HepG2 (cell line): ENCODE measurements at regions not wholly inside any gene's neighbourhood (a gene's known extent, or its start where the extent isn't known, plus 50 kb on each side); places are given as distances from the start of the nearest gene placed in this dataset.

Experiments used
- ATAC-seq: fragments of 200-7000 bp; cut with Tn5 transposase; 3 replicates; pipeline ENCODE4 v1.9.1; 2020; ENCODE audit warnings: mild to moderate bottlenecking, moderate library complexity
- BruUV-seq: library from RNA; stranded (reverse); fragments of 400-500 nt; replicated peaks from 2 replicates; lab custom pipeline; 2021; lab: Mats Ljungman, UMichigan
- CTCF ChIA-PET: fragments of 300-600 bp; formaldehyde crosslinking; extraction: SDS; loops from one replicate; lab custom pipeline; 2021; ENCODE audit warnings: low total read pairs, inconsistent platforms, low intra/inter-chr PET ratio; lab: Yijun Ruan, JAX
- POLR2A ChIA-PET: fragments of 350-600 bp; sonication (Branson Sonifier 250); formaldehyde crosslinking; loops from one replicate; lab custom pipeline; 2020; ENCODE audit warnings: antibody characterized with exemption, inconsistent platforms; lab: Yijun Ruan, JAX
- DNase-seq: peaks from one replicate; pipeline ENCODE4 v3.0.0-alpha.2; 2015; ENCODE audit warnings: low spot score
- FAIRE-seq: peaks from 3 replicates; lab custom pipeline; 2011; peaks lifted over from hg19 to GRCh38; lab: Jason Lieb, UNC
- H2AFZ ChIP-seq: one replicate; pipeline ENCODE4 v1.6.1; 2011; ENCODE audit warnings: low read length, inconsistent platforms
- H3K27ac ChIP-seq: fragments of 300-600 bp; 3 replicates; pipeline ENCODE4 v1.8.0; 2011; ENCODE audit warnings: mixed run types, mild to moderate bottlenecking, mixed read lengths, low read length, inconsistent platforms; ENCODE audit not compliant: insufficient read depth; ENCODE audit errors: extremely low read length
- H3K27me3 ChIP-seq, 2 experiments: fragments of 200-600 bp in 1 of 2; 2 replicates in 1 of 2; 3 replicates in 1 of 2; pipeline versions ENCODE4 v1.6.0 to v1.8.0; 2011; ENCODE audit warnings: low read length in 2 of 2, mild to moderate bottlenecking in 2 of 2, moderate library complexity in 2 of 2, inconsistent platforms in 1 of 2; ENCODE audit not compliant: insufficient read depth in 2 of 2, control insufficient read depth in 1 of 2
- H3K36me3 ChIP-seq, 2 experiments: fragments of 200-600 bp in 1 of 2; replicated peaks in 1 of 2; 2 replicates in 1 of 2; 3 replicates in 1 of 2; pipeline versions ENCODE4 v1.5.1 to v1.8.0; 2011; ENCODE audit warnings: low read length in 2 of 2, inconsistent platforms in 1 of 2; ENCODE audit not compliant: insufficient read depth in 2 of 2, control insufficient read depth in 1 of 2
- H3K4me1 ChIP-seq: 2 replicates; pipeline ENCODE4 v1.5.1; 2012; ENCODE audit warnings: low read length, inconsistent platforms; ENCODE audit not compliant: insufficient read depth
- H3K4me2 ChIP-seq: 2 replicates; pipeline ENCODE4 v1.6.0; 2011; ENCODE audit warnings: low read depth, low read length, inconsistent platforms
- H3K4me3 ChIP-seq, 3 experiments: fragments of 200-600 bp in 1 of 3; sonication (generic), shearing (Covaris generic) in 1 of 3; replicated peaks in 1 of 3; 2 replicates each; pipeline ENCODE4 v1.5.1; 2011 to 2016; ENCODE audit warnings: low read length in 3 of 3, inconsistent platforms in 2 of 3, low read depth in 2 of 3, mild to moderate bottlenecking in 2 of 3, control low read depth in 1 of 3, mixed read lengths in 1 of 3; ENCODE audit not compliant: insufficient read depth in 1 of 3
- H3K79me2 ChIP-seq: one replicate; pipeline ENCODE4 v1.6.1; 2011; ENCODE audit warnings: low read length, inconsistent platforms; ENCODE audit not compliant: insufficient read depth
- H3K9ac ChIP-seq: 2 replicates; pipeline ENCODE4 v1.6.0; 2011; ENCODE audit warnings: mild to moderate bottlenecking, low read depth, low read length, inconsistent platforms; ENCODE audit not compliant: insufficient read depth
- H3K9me3 ChIP-seq: 2 replicates; pipeline ENCODE4 v1.5.1; 2012; ENCODE audit warnings: mild to moderate bottlenecking, low read length
- H4K20me1 ChIP-seq: 2 replicates; pipeline ENCODE4 v1.6.0; 2011; ENCODE audit warnings: inconsistent platforms, mild to moderate bottlenecking, low read length, moderate library complexity; ENCODE audit not compliant: insufficient read depth
- ATF3 ChIP-seq: sonication (generic); formaldehyde crosslinking; IDR thresholded peaks from 2 replicates; pipeline ENCODE4 v1.4.0; 2020; ENCODE audit warnings: missing genetic modification reagents
- DZIP1 ChIP-seq: sonication (generic); formaldehyde crosslinking; IDR thresholded peaks from 2 replicates; pipeline ENCODE4 v1.5.0; 2020; ENCODE audit warnings: mild to moderate bottlenecking, missing genetic modification reagents
- FOSL2 ChIP-seq: sonication (generic); formaldehyde crosslinking; IDR thresholded peaks from 2 replicates; pipeline ENCODE4 v1.4.0; 2020; ENCODE audit warnings: missing genetic modification reagents
- KDM5A ChIP-seq: fragments of 200-600 bp; sonication (generic); IDR thresholded peaks from 2 replicates; pipeline ENCODE4 v1.7.0; 2018; ENCODE audit warnings: antibody characterized with exemption, mild to moderate bottlenecking, low read length, borderline replicate concordance
- SRSF4 ChIP-seq: fragments of 200-400 bp; formaldehyde crosslinking; IDR thresholded peaks from one replicate; pipeline ENCODE4 v1.6.1; 2018; ENCODE audit warnings: mild to moderate bottlenecking, low read depth, low read length, moderate library complexity; ENCODE audit not compliant: poor library complexity, severe bottlenecking
- STAG1 ChIP-seq: sonication (generic); formaldehyde crosslinking; IDR thresholded peaks from 2 replicates; pipeline ENCODE4 v1.4.0; 2020; ENCODE audit warnings: missing genetic modification reagents
- ZBTB33 ChIP-seq: sonication (generic); formaldehyde crosslinking; IDR thresholded peaks from 2 replicates; pipeline ENCODE4 v1.4.0; 2020; ENCODE audit warnings: missing genetic modification reagents
- ZNF576 ChIP-seq: sonication (generic); formaldehyde crosslinking; IDR thresholded peaks from 2 replicates; pipeline ENCODE4 v1.4.0; 2020; ENCODE audit warnings: mild to moderate bottlenecking, missing genetic modification reagents
- ZNF652 ChIP-seq: IDR thresholded peaks from 2 replicates; pipeline ENCODE4 v1.6.1; 2016; ENCODE audit warnings: low read depth, borderline replicate concordance
- WGBS: methylation state at CpG from one replicate; pipeline ENCODE4 v1.1.6; 2017; ENCODE audit warnings: low lambda C conversion rate; 5-methylcytosine and 5-hydroxymethylcytosine counted together
- in situ Hi-C: cut with HindIII; loops from 2 replicates; pipeline ENCODE4 v1.10.0; 2017; ENCODE audit warnings: low pct_unique_long_range_greater_than_20kb; ENCODE audit not compliant: extremely low pct_ligation_motif_present
- intact Hi-C: fragments of 100-400 bp; cut with micrococcal nuclease; formaldehyde crosslinking; loops from one replicate; pipeline ENCODE4 v1.10.0; 2022; ENCODE audit not compliant: unreplicated experiment
- TF ChIP-seq, protein P1 (sequence below): sonication (generic); formaldehyde crosslinking; IDR thresholded peaks from 2 replicates; pipeline ENCODE4 v1.4.0; 2020; ENCODE audit warnings: missing genetic modification reagents

DNA sequence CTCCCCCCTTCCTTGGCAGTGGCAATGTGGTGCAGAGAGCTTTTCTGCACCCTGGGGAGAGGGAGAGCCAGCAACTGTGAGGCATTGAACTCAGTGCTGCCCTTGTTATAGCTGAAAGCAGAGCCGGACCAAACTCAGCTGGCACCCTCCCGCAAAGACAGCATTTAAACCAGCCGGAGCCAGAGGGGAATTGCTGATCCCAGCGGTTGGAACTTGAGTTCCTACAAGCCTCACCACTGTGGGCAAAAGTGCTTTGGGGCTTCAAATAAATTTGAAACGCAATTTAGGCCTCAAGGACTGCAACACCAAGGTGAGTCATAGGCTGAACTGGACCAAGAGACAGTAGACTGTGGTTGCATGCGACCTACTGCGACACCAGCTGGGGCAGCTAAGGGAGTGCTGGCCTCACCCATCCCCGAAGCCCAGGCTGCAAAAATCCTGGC is 207.6 kb upstream of the CDKN2B start:
- Histone ChIP-seq H3K9me3 (no peaks in the 10 kb centered on the region), H2AFZ (no peak overlapping the region), H3K27me3 (no peaks in the 10 kb centered on the region), H3K36me3 (no peaks in the 10 kb centered on the region), H3K4me2 (no peak overlapping the region), H3K79me2 (no peaks in the 10 kb centered on the region), H4K20me1 (no peaks in the 10 kb centered on the region), H3K4me1 (peaks cover 8% of the 10 kb centered on the region), H3K4me3 (no peak overlapping the region), H3K27ac (no peak overlapping the region), H3K9ac (no peak overlapping the region)
- intact Hi-C loops: no loop called here
- FAIRE-seq: no peak
- ChIA-PET CTCF (no interaction called here), POLR2A (interaction anchor here (0.8 to 0.9 kb wide), 2 partner anchors 58 to 208 kb away, joined by 3 read pairs; no protein-coding TSS in a partner anchor)
- peak; percentile 81 for ATAC-seq
- no peak for TF ChIP-seq ZNF576
- TF ChIP-seq STAG1 (CRISPR knock-in tag): 0 out of 2 replicates have a peak, but pooled peaks have one; percentile 9
- no peak for TF ChIP-seq KDM5A
- no peak for TF ChIP-seq SRSF4
- peak; percentile 83 for TF ChIP-seq FOSL2 (CRISPR knock-in tag)
- no TSS peak for BruUV-seq
- peak; percentile 8 for DNase-seq
- in situ Hi-C loops: no loop called here
- WGBS: 37% methylated on average over 5 of the region's 8 CpGs

DNA sequence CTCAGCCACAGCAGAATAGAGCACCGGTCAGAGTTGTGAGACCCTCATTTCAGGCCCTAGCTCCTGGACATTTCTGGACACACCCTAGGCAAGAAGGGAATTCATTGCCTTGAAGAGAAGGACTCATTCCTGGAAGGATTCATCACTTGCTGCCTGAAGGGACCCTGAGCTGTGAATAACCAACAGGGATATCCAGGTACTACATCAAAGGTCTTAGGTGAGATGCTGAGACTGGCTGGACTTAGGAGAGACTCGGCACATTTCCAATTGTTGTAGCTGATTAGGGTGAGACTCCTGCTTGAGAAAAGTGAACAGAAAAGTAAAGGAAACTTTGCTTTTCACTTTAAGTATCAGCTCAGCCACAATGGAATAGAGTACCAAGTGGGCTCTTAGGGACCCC is 208.1 kb upstream of the CDKN2B start:
- POLR2A ChIA-PET: interaction anchor here (0.8 to 0.9 kb wide), 2 partner anchors 58 to 209 kb away, joined by 3 read pairs; no protein-coding TSS in a partner anchor
- FAIRE-seq: no peak
- TF ChIP-seq ZBTB33 (CRISPR knock-in tag) (no peak), ZNF652 (CRISPR knock-in tag) (no peak), ATF3 (CRISPR knock-in tag) (no peak), DZIP1 (no peak)
- TF ChIP-seq, protein P1, sequence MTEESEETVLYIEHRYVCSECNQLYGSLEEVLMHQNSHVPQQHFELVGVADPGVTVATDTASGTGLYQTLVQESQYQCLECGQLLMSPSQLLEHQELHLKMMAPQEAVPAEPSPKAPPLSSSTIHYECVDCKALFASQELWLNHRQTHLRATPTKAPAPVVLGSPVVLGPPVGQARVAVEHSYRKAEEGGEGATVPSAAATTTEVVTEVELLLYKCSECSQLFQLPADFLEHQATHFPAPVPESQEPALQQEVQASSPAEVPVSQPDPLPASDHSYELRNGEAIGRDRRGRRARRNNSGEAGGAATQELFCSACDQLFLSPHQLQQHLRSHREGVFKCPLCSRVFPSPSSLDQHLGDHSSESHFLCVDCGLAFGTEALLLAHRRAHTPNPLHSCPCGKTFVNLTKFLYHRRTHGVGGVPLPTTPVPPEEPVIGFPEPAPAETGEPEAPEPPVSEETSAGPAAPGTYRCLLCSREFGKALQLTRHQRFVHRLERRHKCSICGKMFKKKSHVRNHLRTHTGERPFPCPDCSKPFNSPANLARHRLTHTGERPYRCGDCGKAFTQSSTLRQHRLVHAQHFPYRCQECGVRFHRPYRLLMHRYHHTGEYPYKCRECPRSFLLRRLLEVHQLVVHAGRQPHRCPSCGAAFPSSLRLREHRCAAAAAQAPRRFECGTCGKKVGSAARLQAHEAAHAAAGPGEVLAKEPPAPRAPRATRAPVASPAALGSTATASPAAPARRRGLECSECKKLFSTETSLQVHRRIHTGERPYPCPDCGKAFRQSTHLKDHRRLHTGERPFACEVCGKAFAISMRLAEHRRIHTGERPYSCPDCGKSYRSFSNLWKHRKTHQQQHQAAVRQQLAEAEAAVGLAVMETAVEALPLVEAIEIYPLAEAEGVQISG (CRISPR knock-in tag): no peak

More for the DNA sequence above, 208.1 kb upstream of the CDKN2B start:
- DNase-seq: no peak
- no peak for ATAC-seq
- Histone ChIP-seq H3K9me3 (no peaks in the 10 kb centered on the region), H3K4me1 (peaks cover 3% of the 10 kb centered on the region), H3K4me3 (no peak overlapping the region), H3K27me3 (no peaks in the 10 kb centered on the region), H2AFZ (no peak overlapping the region), H3K4me2 (no peak overlapping the region), H3K36me3 (no peaks in the 10 kb centered on the region), H3K27ac (no peak overlapping the region), H3K9ac (no peak overlapping the region), H4K20me1 (no peaks in the 10 kb centered on the region), H3K79me2 (no peaks in the 10 kb centered on the region)
- BruUV-seq: no TSS peak
- CTCF ChIA-PET: no interaction called here
- WGBS: 12% methylated on average over 2 of the region's 2 CpGs
- intact Hi-C loops (no loop called here), in situ Hi-C loops (no loop called here)
